ENCODE measurements at regions not wholly inside any gene's neighbourhood (a gene's known extent, or its start where the extent isn't known, plus 50 kb on each side); places are given as distances from the start of the nearest gene placed in this dataset.

GRCh38 chr4:104967034-104967401, 179.7 kb upstream of the TET2 start:
- Mint-ChIP-seq H3K36me3 (peaks cover 6% of the 10 kb centered on the region), H3K4me3 (peak overlapping the region; percentile 81), H3K27me3 (peaks cover under 1% of the 10 kb centered on the region), H3K9me3 (ENCODE audit: low read depth) (peaks cover 2% of the 10 kb centered on the region), H3K27ac (peak overlapping the region; percentile 88), H3K4me1 (ENCODE audit: low read depth) (peaks cover 16% of the 10 kb centered on the region)

GRCh38 chr4:104969394-104970082, 177.1 kb upstream of the TET2 start:
- H3K36me3 Mint-ChIP-seq, result peaks cover 5% of the 10 kb centered on the region
- H3K27ac Mint-ChIP-seq, result no peak overlapping the region
- H3K27me3 Mint-ChIP-seq, result no peaks in the 10 kb centered on the region
- H3K9me3 Mint-ChIP-seq (ENCODE audit: low read depth), result no peaks in the 10 kb centered on the region
- peaks cover 16% of the 10 kb centered on the region for H3K4me1 Mint-ChIP-seq (ENCODE audit: low read depth)
- no peak overlapping the region for H3K4me3 Mint-ChIP-seq

GRCh38 chr4:104971462-104971861, 175.2 kb upstream of the TET2 start:
- no peak overlapping the region for H3K4me3 Mint-ChIP-seq
- peaks cover 5% of the 10 kb centered on the region for H3K36me3 Mint-ChIP-seq
- H3K9me3 Mint-ChIP-seq (ENCODE audit: low read depth), result no peaks in the 10 kb centered on the region

GRCh38 chr4:104973708-104974107, 173.0 kb upstream of the TET2 start:
- no peaks in the 10 kb centered on the region for H3K9me3 Mint-ChIP-seq (ENCODE audit: low read depth)
- no peaks in the 10 kb centered on the region for H3K4me1 Mint-ChIP-seq (ENCODE audit: low read depth)
- H3K27ac Mint-ChIP-seq, result no peak overlapping the region
- no peaks in the 10 kb centered on the region for H3K27me3 Mint-ChIP-seq
- H3K36me3 Mint-ChIP-seq, result peaks cover 5% of the 10 kb centered on the region
- no peak overlapping the region for H3K4me3 Mint-ChIP-seq

More at GRCh38 chr4:104971462-104971861, 175.2 kb upstream of the TET2 start:
- Mint-ChIP-seq H3K4me1 (ENCODE audit: low read depth) (peaks cover 8% of the 10 kb centered on the region), H3K27ac (no peak overlapping the region), H3K27me3 (no peaks in the 10 kb centered on the region)

- H3K9me3 Mint-ChIP-seq (ENCODE audit: low read depth), result peaks cover 9% of the 10 kb centered on the region
- no peaks in the 10 kb centered on the region for H3K27me3 Mint-ChIP-seq
- no peak overlapping the region for H3K27ac Mint-ChIP-seq
- no peaks in the 10 kb centered on the region for H3K4me1 Mint-ChIP-seq (ENCODE audit: low read depth)
- H3K36me3 Mint-ChIP-seq, result no peaks in the 10 kb centered on the region
- H3K4me3 Mint-ChIP-seq, result no peak overlapping the region
These were observed 171.1 kb upstream of the TET2 start for GRCh38 chr4:104975617-104976016.

GRCh38 chr4:104976262-104976661, 170.4 kb upstream of the TET2 start:
- Mint-ChIP-seq H3K27me3 (no peaks in the 10 kb centered on the region), H3K4me3 (no peak overlapping the region), H3K4me1 (ENCODE audit: low read depth) (no peaks in the 10 kb centered on the region), H3K36me3 (peaks cover 2% of the 10 kb centered on the region), H3K9me3 (ENCODE audit: low read depth) (peaks cover 14% of the 10 kb centered on the region), H3K27ac (no peak overlapping the region)

- H3K9me3 Mint-ChIP-seq (ENCODE audit: low read depth), result peaks cover 14% of the 10 kb centered on the region
- H3K4me3 Mint-ChIP-seq, result no peak overlapping the region
- peaks cover 3% of the 10 kb centered on the region for H3K4me1 Mint-ChIP-seq (ENCODE audit: low read depth)
- H3K27me3 Mint-ChIP-seq, result no peaks in the 10 kb centered on the region
- H3K27ac Mint-ChIP-seq, result no peak overlapping the region
- H3K36me3 Mint-ChIP-seq, result peaks cover 2% of the 10 kb centered on the region
These were observed 167.5 kb upstream of the TET2 start for GRCh38 chr4:104979083-104979760.

- Mint-ChIP-seq H3K9me3 (ENCODE audit: low read depth) (peaks cover 14% of the 10 kb centered on the region), H3K27me3 (no peaks in the 10 kb centered on the region), H3K4me1 (ENCODE audit: low read depth) (peaks cover 3% of the 10 kb centered on the region), H3K4me3 (no peak overlapping the region), H3K27ac (no peak overlapping the region), H3K36me3 (peaks cover 2% of the 10 kb centered on the region)
These were observed 163.0 kb upstream of the TET2 start for GRCh38 chr4:104983615-104984179.

GRCh38 chr4:104986306-104986705, 160.4 kb upstream of the TET2 start:
- H3K27ac Mint-ChIP-seq, result no peak overlapping the region
- H3K27me3 Mint-ChIP-seq, result no peaks in the 10 kb centered on the region
- no peak overlapping the region for H3K4me3 Mint-ChIP-seq
- no peaks in the 10 kb centered on the region for H3K9me3 Mint-ChIP-seq (ENCODE audit: low read depth)
- no peaks in the 10 kb centered on the region for H3K36me3 Mint-ChIP-seq
- peaks cover 3% of the 10 kb centered on the region for H3K4me1 Mint-ChIP-seq (ENCODE audit: low read depth)

- Mint-ChIP-seq H3K27me3 (no peaks in the 10 kb centered on the region), H3K4me1 (ENCODE audit: low read depth) (no peaks in the 10 kb centered on the region), H3K4me3 (no peak overlapping the region), H3K27ac (no peak overlapping the region), H3K36me3 (peaks cover 8% of the 10 kb centered on the region), H3K9me3 (ENCODE audit: low read depth) (peaks cover 18% of the 10 kb centered on the region)
These were observed 157.3 kb upstream of the TET2 start for GRCh38 chr4:104989371-104989770.

GRCh38 chr4:105002278-105002677, 144.4 kb upstream of the TET2 start:
- Mint-ChIP-seq H3K4me1 (ENCODE audit: low read depth) (no peaks in the 10 kb centered on the region), H3K9me3 (ENCODE audit: low read depth) (no peaks in the 10 kb centered on the region), H3K27ac (no peak overlapping the region), H3K27me3 (no peaks in the 10 kb centered on the region), H3K4me3 (no peak overlapping the region), H3K36me3 (no peaks in the 10 kb centered on the region)

- Mint-ChIP-seq H3K36me3 (peaks cover 3% of the 10 kb centered on the region), H3K27me3 (no peaks in the 10 kb centered on the region), H3K4me3 (no peak overlapping the region), H3K27ac (no peak overlapping the region), H3K4me1 (ENCODE audit: low read depth) (no peaks in the 10 kb centered on the region), H3K9me3 (ENCODE audit: low read depth) (no peaks in the 10 kb centered on the region)
These were observed 132.4 kb upstream of the TET2 start for GRCh38 chr4:105014234-105014633.

- Mint-ChIP-seq H3K27me3 (no peaks in the 10 kb centered on the region), H3K27ac (no peak overlapping the region), H3K36me3 (peaks cover 3% of the 10 kb centered on the region), H3K9me3 (ENCODE audit: low read depth) (no peaks in the 10 kb centered on the region), H3K4me1 (ENCODE audit: low read depth) (no peaks in the 10 kb centered on the region), H3K4me3 (no peak overlapping the region)
These were observed 132.0 kb upstream of the TET2 start for GRCh38 chr4:105014635-105015034.

GRCh38 chr4:105015750-105016149, 130.9 kb upstream of the TET2 start:
- no peaks in the 10 kb centered on the region for H3K9me3 Mint-ChIP-seq (ENCODE audit: low read depth)
- H3K27ac Mint-ChIP-seq, result no peak overlapping the region
- H3K36me3 Mint-ChIP-seq, result no peaks in the 10 kb centered on the region
- H3K4me3 Mint-ChIP-seq, result no peak overlapping the region
- H3K27me3 Mint-ChIP-seq, result no peaks in the 10 kb centered on the region
- H3K4me1 Mint-ChIP-seq (ENCODE audit: low read depth), result no peaks in the 10 kb centered on the region

GRCh38 chr4:105022811-105023667, 123.6 kb upstream of the TET2 start:
- no peak overlapping the region for H3K27ac Mint-ChIP-seq

More at GRCh38 chr4:105022811-105023667, 123.6 kb upstream of the TET2 start:
- peaks cover 4% of the 10 kb centered on the region for H3K27me3 Mint-ChIP-seq
- peaks cover 11% of the 10 kb centered on the region for H3K9me3 Mint-ChIP-seq (ENCODE audit: low read depth)
- H3K36me3 Mint-ChIP-seq, result peaks cover 9% of the 10 kb centered on the region
- no peaks in the 10 kb centered on the region for H3K4me1 Mint-ChIP-seq (ENCODE audit: low read depth)
- H3K4me3 Mint-ChIP-seq, result no peak overlapping the region

Data from activated naive CD8-positive, alpha-beta T cell (primary cell).